HEK293 (cell line): ENCODE measurements at regions not wholly inside any gene's neighbourhood (a gene's known extent, or its start where the extent isn't known, plus 50 kb on each side); places are given as distances from the start of the nearest gene placed in this dataset.
A peak's percentile ranks its signal among the peaks of the same experiment; 100 is the strongest.

Source experiments
- CTCF ChIA-PET: fragments of 350-600 bp; formaldehyde crosslinking; extraction: SDS; loops from one replicate; lab custom pipeline; 2021; ENCODE audit warnings: antibody characterized with exemption; lab: Yijun Ruan, JAX
- POLR2A ChIA-PET: fragments of 300-600 bp; formaldehyde crosslinking; extraction: SDS; loops from one replicate; lab custom pipeline; 2020; ENCODE audit warnings: antibody characterized with exemption, inconsistent platforms; lab: Yijun Ruan, JAX
- H3K27ac ChIP-seq: fragments of 200-500 bp; sonication (Bioruptor generic); 2 replicates; pipeline ENCODE4 v1.5.1; 2014; ENCODE audit warnings: low read depth, low read length, control low read depth, inconsistent platforms; ENCODE audit errors: extremely low read depth
- H3K36me3 ChIP-seq, 2 experiments: fragments of 200-500 bp in 1 of 2; sonication (Bioruptor generic) in 1 of 2; 1 replicate in 1 of 2; 2 replicates in 1 of 2; pipeline ENCODE4 v1.5.1; 2014 to 2017; ENCODE audit warnings: inconsistent platforms in 2 of 2, low read length in 2 of 2; ENCODE audit not compliant: control insufficient read depth in 2 of 2, insufficient read depth in 1 of 2
- H3K4me1 ChIP-seq: fragments of 200-500 bp; sonication (Bioruptor generic); 2 replicates; pipeline ENCODE4 v1.5.1; 2014; ENCODE audit warnings: mild to moderate bottlenecking, low read length, inconsistent platforms; ENCODE audit not compliant: control insufficient read depth, insufficient read depth
- H3K4me3 ChIP-seq: 2 replicates; pipeline ENCODE4 v1.5.1; 2011; ENCODE audit warnings: low read depth, mild to moderate bottlenecking, control low read depth, low read length, moderate library complexity
- H3K9me3 ChIP-seq: fragments of 200-500 bp; sonication (Bioruptor generic); 2 replicates; pipeline ENCODE4 v1.5.1; 2014; ENCODE audit warnings: low read depth, low read length, inconsistent platforms; ENCODE audit not compliant: control insufficient read depth, insufficient read depth
- ATF2 ChIP-seq: fragments of 450-650 bp; formaldehyde crosslinking; IDR thresholded peaks from 2 replicates; pipeline ENCODE4 v1.5.1; 2016; ENCODE audit warnings: missing biosample characterization, missing genetic modification characterization, low read depth
- CTCF ChIP-seq: fragments of 450-650 bp; formaldehyde crosslinking; IDR thresholded peaks from 2 replicates; pipeline ENCODE4 v1.5.1; 2016; ENCODE audit warnings: missing biosample characterization, missing genetic modification characterization
- INSM2 ChIP-seq: fragments of 450-650 bp; formaldehyde crosslinking; IDR thresholded peaks from 2 replicates; pipeline ENCODE4 v1.5.1; 2016; ENCODE audit warnings: missing biosample characterization, missing genetic modification characterization
- KLF16 ChIP-seq: fragments of 450-650 bp; formaldehyde crosslinking; IDR thresholded peaks from 2 replicates; pipeline ENCODE4 v1.5.1; 2017; ENCODE audit warnings: missing biosample characterization, missing genetic modification characterization
- KLF17 ChIP-seq: fragments of 450-650 bp; formaldehyde crosslinking; IDR thresholded peaks from 2 replicates; pipeline ENCODE4 v1.5.1; 2016; ENCODE audit warnings: missing biosample characterization, missing genetic modification characterization
- PRDM2 ChIP-seq: fragments of 450-650 bp; formaldehyde crosslinking; IDR thresholded peaks from 2 replicates; pipeline ENCODE4 v1.5.1; 2016; ENCODE audit warnings: missing biosample characterization, missing genetic modification characterization, borderline replicate concordance
- ZBTB48 ChIP-seq: fragments of 450-650 bp; formaldehyde crosslinking; IDR thresholded peaks from 2 replicates; pipeline ENCODE4 v1.5.1; 2016; ENCODE audit warnings: missing biosample characterization, missing genetic modification characterization
- ZFP37 ChIP-seq: fragments of 450-650 bp; formaldehyde crosslinking; IDR thresholded peaks from 2 replicates; pipeline ENCODE4 v1.5.1; 2016; ENCODE audit warnings: missing biosample characterization, missing genetic modification characterization
- ZNF211 ChIP-seq: fragments of 450-650 bp; formaldehyde crosslinking; IDR thresholded peaks from 2 replicates; pipeline ENCODE4 v1.5.1; 2016; ENCODE audit warnings: low read depth, missing biosample characterization, missing genetic modification characterization
- ZNF266 ChIP-seq: fragments of 450-650 bp; formaldehyde crosslinking; IDR thresholded peaks from 2 replicates; pipeline ENCODE4 v1.5.1; 2016; ENCODE audit warnings: missing biosample characterization, missing genetic modification characterization, low read depth
- ZNF302 ChIP-seq: fragments of 450-650 bp; formaldehyde crosslinking; IDR thresholded peaks from 2 replicates; pipeline ENCODE4 v1.5.1; 2016; ENCODE audit warnings: missing biosample characterization, missing genetic modification characterization, low read depth
- ZNF423 ChIP-seq: fragments of 450-650 bp; formaldehyde crosslinking; IDR thresholded peaks from 2 replicates; pipeline ENCODE4 v1.5.1; 2016; ENCODE audit warnings: missing biosample characterization, missing genetic modification characterization
- ZNF626 ChIP-seq: fragments of 450-650 bp; sonication (Bioruptor Pico); formaldehyde crosslinking; IDR thresholded peaks from 2 replicates; pipeline ENCODE4 v1.5.1; 2018; ENCODE audit warnings: missing biosample characterization, missing genetic modification characterization, inconsistent platforms
- ZNF707 ChIP-seq: fragments of 450-650 bp; formaldehyde crosslinking; IDR thresholded peaks from 2 replicates; pipeline ENCODE4 v1.5.1; 2016; ENCODE audit warnings: missing biosample characterization, missing genetic modification characterization
- ZNF830 ChIP-seq: fragments of 450-650 bp; IDR thresholded peaks from 2 replicates; pipeline ENCODE4 v1.5.0; 2018; ENCODE audit warnings: missing biosample characterization, missing genetic modification characterization, low read depth, mild to moderate bottlenecking, moderate library complexity

- TF ChIP-seq PRDM2 (tag by site-specific recombination) (no peak), ZNF423 (tag by site-specific recombination) (no peak), ATF2 (tag by site-specific recombination) (no peak), ZNF830 (tag by site-specific recombination) (no peak), CTCF (peak; percentile 31), ZFP37 (tag by site-specific recombination) (no peak)
- TF ChIP-seq, all 188 proteins: peak for 3
Observed at GRCh38 chr1:101309334-101310311, 72.8 kb downstream of the S1PR1 start (continued).

GRCh38 chr1:101310506-101310905 lies 73.7 kb downstream of the S1PR1 start:
- Histone ChIP-seq H3K9me3 (no peaks in the 10 kb centered on the region), H3K4me3 (no peak overlapping the region), H3K4me1 (no peaks in the 10 kb centered on the region), H3K27ac (no peak overlapping the region), H3K36me3 (no peaks in the 10 kb centered on the region)
- ChIA-PET POLR2A (no interaction called here), CTCF (interaction anchor here (0.6 to 3.3 kb wide), 14 partner anchors 8 to 196 kb away, joined by 3 to 35 read pairs (median 6); no protein-coding TSS in a partner anchor)
- TF ChIP-seq ZBTB48 (tag by site-specific recombination) (no peak), ZNF266 (tag by site-specific recombination) (no peak), ZNF626 (tag by site-specific recombination) (no peak), ZNF302 (tag by site-specific recombination) (no peak), ZNF211 (no peak), KLF16 (no peak), INSM2 (tag by site-specific recombination) (no peak), ZNF707 (tag by site-specific recombination) (no peak), KLF17 (no peak)
